GM23338 (cell line): ENCODE measurements at regions not wholly inside any gene's neighbourhood (a gene's known extent, or its start where the extent isn't known, plus 50 kb on each side); places are given as distances from the start of the nearest gene placed in this dataset.

Experiments used
- CREB1 ChIP-seq: fragments of 250-450 bp; sonication (Bioruptor Pico); IDR thresholded peaks from 2 replicates; pipeline ENCODE4 v1.5.0; 2020; ENCODE audit warnings: low read depth, mild to moderate bottlenecking, moderate library complexity
- CTCF ChIP-seq, 2 experiments: fragments of 200-600 bp in 1 of 2; sonication (generic) in 1 of 2; conservative IDR thresholded peaks; 2 replicates each; pipeline versions ENCODE4 v1.5.1 to v1.6.1; 2016 to 2017; ENCODE audit warnings: antibody characterized with exemption in 2 of 2, low read depth in 2 of 2, mild to moderate bottlenecking in 2 of 2, moderate library complexity in 1 of 2
- EZH2 ChIP-seq: fragments of 200-600 bp; sonication (generic); IDR thresholded peaks from one replicate; pipeline ENCODE4 v1.8.0; 2017; ENCODE audit warnings: antibody characterized with exemption, mild to moderate bottlenecking, low read depth; ENCODE audit not compliant: unreplicated experiment
- POLR2AphosphoS5 ChIP-seq: IDR thresholded peaks from 2 replicates; pipeline ENCODE4 v1.6.1; 2016; ENCODE audit warnings: antibody characterized with exemption, low read depth
- REST ChIP-seq: IDR thresholded peaks from one replicate; pipeline ENCODE4 v1.6.1; 2018; ENCODE audit warnings: antibody characterized with exemption; ENCODE audit not compliant: unreplicated experiment
- ZNF114 ChIP-seq: fragments of 250-450 bp; sonication (Bioruptor Pico); IDR thresholded peaks from 2 replicates; pipeline ENCODE4 v1.5.0; 2020; ENCODE audit warnings: mild to moderate bottlenecking, moderate library complexity

DNA sequence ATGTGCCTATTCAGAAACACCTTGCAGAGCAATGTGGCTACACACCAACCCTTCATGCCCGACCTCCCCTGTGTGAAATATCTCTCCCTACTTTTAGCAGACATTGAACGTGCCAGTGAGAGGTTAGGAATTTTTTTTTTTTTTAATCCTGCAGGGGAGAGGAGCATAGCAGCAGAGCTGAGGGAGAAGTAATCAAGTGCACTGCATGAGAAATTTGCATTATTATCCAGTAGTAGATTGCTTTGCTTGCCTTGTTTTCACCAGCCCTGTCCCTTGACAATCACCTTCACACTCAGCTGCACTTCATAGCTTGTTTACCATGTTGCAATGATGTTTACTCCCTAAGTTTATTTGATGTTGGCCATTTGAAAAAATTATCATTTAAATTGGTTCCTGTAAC, 489.6 kb upstream of the ZNF608 start:
- no peak for TF ChIP-seq CTCF (conservative IDR thresholded peaks at IDR 0.05; ENCODE audit: low read depth in 2 of 2)
- no peak for TF ChIP-seq ZNF114 (CRISPR knock-in tag)
- TF ChIP-seq POLR2AphosphoS5 = no peak
- no peak for TF ChIP-seq EZH2
- TF ChIP-seq CREB1 = no peak
- TF ChIP-seq REST = no peak
